Muscle layer of colon (tissue), 2 donors: ENCODE measurements at regions not wholly inside any gene's neighbourhood (a gene's known extent, or its start where the extent isn't known, plus 50 kb on each side); places are given as distances from the start of the nearest gene placed in this dataset.

Experiments used
- H3K27ac ChIP-seq: one replicate; pipeline ENCODE4 v1.7.0; 2013; ENCODE audit warnings: low read depth, mild to moderate bottlenecking, low read length, moderate library complexity
- H3K27me3 ChIP-seq, 2 donors: one replicate each; pipeline ENCODE4 v1.7.0; 2013; ENCODE audit warnings: low read length in 2 of 2, mild to moderate bottlenecking in 2 of 2; ENCODE audit not compliant: insufficient read depth in 2 of 2, control insufficient read depth in 1 of 2
- H3K36me3 ChIP-seq: one replicate; pipeline ENCODE4 v1.7.0; 2013; ENCODE audit warnings: mild to moderate bottlenecking, low read length; ENCODE audit not compliant: insufficient read depth
- H3K4me1 ChIP-seq: one replicate; pipeline ENCODE4 v1.7.0; 2013; ENCODE audit warnings: mild to moderate bottlenecking, low read length; ENCODE audit not compliant: insufficient read depth
- H3K4me3 ChIP-seq, 2 donors: one replicate each; pipeline ENCODE4 v1.7.0; 2013; ENCODE audit warnings: low read length in 2 of 2, low read depth in 1 of 2, mild to moderate bottlenecking in 1 of 2, moderate library complexity in 1 of 2
- H3K9ac ChIP-seq: one replicate; pipeline ENCODE4 v1.7.0; 2013; ENCODE audit warnings: low read length
- H3K9me3 ChIP-seq: one replicate; pipeline ENCODE4 v1.7.0; 2013; ENCODE audit warnings: mild to moderate bottlenecking, low read length
- donor health status: abdominal sarcoma.
- donor health status: Adenocarcinoma of cecum.

DNA sequence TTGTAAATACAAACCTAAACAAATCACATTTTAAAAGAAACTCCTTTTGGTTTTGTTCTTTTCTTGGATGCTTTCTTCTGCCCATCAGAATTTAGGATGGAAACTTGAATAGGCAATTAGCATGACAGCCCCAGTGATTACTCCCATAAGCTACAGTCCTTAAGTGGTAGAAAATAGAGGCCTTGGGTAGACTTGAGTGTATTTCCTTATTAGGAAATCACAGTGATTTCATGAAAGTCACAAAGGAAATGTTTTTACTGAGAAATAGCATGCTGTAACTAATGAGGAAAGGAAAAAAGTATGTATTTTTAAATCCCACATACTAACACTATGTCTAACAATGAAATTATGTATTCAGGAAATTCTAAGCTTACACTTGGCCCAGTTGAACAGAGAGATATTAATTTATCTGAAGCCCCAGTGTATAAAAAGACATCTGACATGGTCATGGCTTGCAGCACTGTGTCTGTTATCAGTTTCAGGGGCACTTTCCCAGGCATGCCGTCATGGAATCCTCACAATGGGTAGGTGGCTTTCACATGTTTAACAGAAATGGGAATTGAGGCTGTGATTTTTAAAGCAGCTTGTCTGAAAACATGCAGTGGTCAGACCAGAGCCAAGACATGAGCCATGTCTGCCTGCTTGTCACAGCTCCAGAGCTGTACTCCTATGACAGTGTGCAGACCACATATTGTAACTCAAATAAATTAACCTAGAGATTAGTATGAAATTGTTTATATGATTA is 79.7 kb upstream of the TRIB2 start:
- Histone ChIP-seq H3K9ac (no peak overlapping the region), H3K9me3 (no peaks in the 10 kb centered on the region)

DNA sequence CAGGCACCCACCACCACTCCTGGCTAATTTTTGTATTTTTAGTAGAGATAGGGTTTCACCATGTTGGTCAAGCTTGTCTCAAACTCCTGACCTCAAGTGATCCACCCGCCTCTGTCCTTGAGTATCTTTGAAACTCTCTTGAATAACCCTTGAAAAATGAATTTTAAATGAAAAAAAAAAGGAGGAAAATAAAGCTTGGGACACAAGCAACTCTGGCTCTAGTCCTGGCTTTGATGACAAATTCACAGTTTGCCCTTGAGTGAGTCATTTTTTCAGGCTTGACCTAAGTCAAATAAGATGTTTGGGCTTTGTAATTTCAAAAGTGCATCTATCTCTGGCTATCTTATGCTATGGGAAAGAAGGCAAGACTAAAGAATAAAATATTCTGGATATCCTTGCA is 79.0 kb upstream of the TRIB2 start:
- H3K4me3 ChIP-seq = no peak overlapping the region
- no peak overlapping the region for H3K9ac ChIP-seq
- no peaks in the 10 kb centered on the region for H3K27me3 ChIP-seq
- no peak overlapping the region for H3K27ac ChIP-seq
- H3K9me3 ChIP-seq = no peaks in the 10 kb centered on the region
- no peaks in the 10 kb centered on the region for H3K36me3 ChIP-seq
- peaks cover 12% of the 10 kb centered on the region for H3K4me1 ChIP-seq

More for the DNA sequence above, 79.7 kb upstream of the TRIB2 start:
- peak overlapping the region; percentile 6 for H3K27ac ChIP-seq
- H3K4me3 ChIP-seq = no peak overlapping the region
- peaks cover 12% of the 10 kb centered on the region for H3K4me1 ChIP-seq
- H3K36me3 ChIP-seq = no peaks in the 10 kb centered on the region
- H3K27me3 ChIP-seq = no peaks in the 10 kb centered on the region

- Histone ChIP-seq H3K9ac (no peak overlapping the region), H3K27ac (no peak overlapping the region), H3K9me3 (no peaks in the 10 kb centered on the region), H3K36me3 (no peaks in the 10 kb centered on the region), H3K4me1 (peaks cover 9% of the 10 kb centered on the region), H3K4me3 (no peak overlapping the region), H3K27me3 (no peaks in the 10 kb centered on the region)
Measured at GRCh38 chr2:12641441-12641840, 75.3 kb upstream of the TRIB2 start.

GRCh38 chr2:12642332-12642731 is 74.4 kb upstream of the TRIB2 start:
- Histone ChIP-seq H3K9ac (no peak overlapping the region), H3K4me1 (peaks cover under 1% of the 10 kb centered on the region), H3K27me3 (no peaks in the 10 kb centered on the region), H3K9me3 (no peaks in the 10 kb centered on the region), H3K27ac (no peak overlapping the region), H3K4me3 (no peak overlapping the region), H3K36me3 (no peaks in the 10 kb centered on the region)

- H3K9me3 ChIP-seq = no peaks in the 10 kb centered on the region
- H3K27me3 ChIP-seq = no peaks in the 10 kb centered on the region
- no peaks in the 10 kb centered on the region for H3K36me3 ChIP-seq
- H3K4me1 ChIP-seq = no peaks in the 10 kb centered on the region
- H3K4me3 ChIP-seq = no peak overlapping the region
- no peak overlapping the region for H3K9ac ChIP-seq
- no peak overlapping the region for H3K27ac ChIP-seq
Measured at GRCh38 chr2:12642859-12643258, 73.9 kb upstream of the TRIB2 start.

- Histone ChIP-seq H3K9ac (no peak overlapping the region), H3K4me1 (no peaks in the 10 kb centered on the region), H3K9me3 (no peaks in the 10 kb centered on the region), H3K27me3 (no peaks in the 10 kb centered on the region), H3K27ac (no peak overlapping the region), H3K4me3 (no peak overlapping the region), H3K36me3 (no peaks in the 10 kb centered on the region)
Measured at GRCh38 chr2:12649602-12650400, 66.9 kb upstream of the TRIB2 start.

DNA sequence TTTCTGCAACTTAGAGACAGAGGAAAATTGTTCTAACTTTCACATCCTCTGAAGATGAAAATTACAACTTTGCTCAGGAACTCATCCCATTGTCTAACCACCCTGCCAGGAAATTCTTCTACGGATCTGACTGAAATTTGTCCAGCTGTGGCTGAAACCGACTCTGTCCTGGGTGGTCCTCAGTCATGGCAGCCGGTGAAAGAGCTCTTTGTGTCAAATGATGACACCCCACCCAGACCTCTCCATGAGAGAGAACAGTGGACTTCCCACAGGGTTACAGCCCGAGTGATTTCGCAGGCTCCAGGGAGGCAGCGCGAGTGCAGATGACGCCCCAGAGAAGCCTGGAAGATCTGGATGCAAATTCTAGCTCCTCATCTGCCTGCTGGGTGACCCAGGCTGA is 65.1 kb upstream of the TRIB2 start:
- Histone ChIP-seq H3K4me1 (no peaks in the 10 kb centered on the region), H3K9ac (no peak overlapping the region), H3K4me3 (no peak overlapping the region), H3K27me3 (no peaks in the 10 kb centered on the region), H3K27ac (no peak overlapping the region), H3K9me3 (no peaks in the 10 kb centered on the region), H3K36me3 (no peaks in the 10 kb centered on the region)

DNA sequence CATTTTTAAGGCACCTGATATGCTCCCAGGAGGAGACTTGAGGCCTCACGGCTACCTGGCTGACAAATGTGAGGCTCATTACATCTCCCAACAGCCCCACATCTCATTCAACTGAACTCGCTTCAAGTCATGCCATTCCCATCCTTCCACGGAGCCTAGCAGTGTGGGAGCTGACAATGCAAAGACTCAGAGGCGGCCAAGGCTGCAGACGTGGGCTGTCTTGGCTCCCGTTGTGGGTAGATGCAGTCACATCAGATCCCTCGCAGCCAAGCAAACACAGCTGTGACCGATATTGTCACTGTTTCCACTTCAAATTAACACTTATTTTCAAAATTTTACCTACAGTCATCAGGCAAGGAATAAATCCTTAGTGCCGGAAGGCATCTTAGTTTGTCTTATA is 64.0 kb upstream of the TRIB2 start:
- H3K9ac ChIP-seq = no peak overlapping the region
- H3K27ac ChIP-seq = no peak overlapping the region
- no peaks in the 10 kb centered on the region for H3K4me1 ChIP-seq
- no peaks in the 10 kb centered on the region for H3K27me3 ChIP-seq
- no peaks in the 10 kb centered on the region for H3K9me3 ChIP-seq
- H3K4me3 ChIP-seq = no peak overlapping the region
- no peaks in the 10 kb centered on the region for H3K36me3 ChIP-seq

DNA sequence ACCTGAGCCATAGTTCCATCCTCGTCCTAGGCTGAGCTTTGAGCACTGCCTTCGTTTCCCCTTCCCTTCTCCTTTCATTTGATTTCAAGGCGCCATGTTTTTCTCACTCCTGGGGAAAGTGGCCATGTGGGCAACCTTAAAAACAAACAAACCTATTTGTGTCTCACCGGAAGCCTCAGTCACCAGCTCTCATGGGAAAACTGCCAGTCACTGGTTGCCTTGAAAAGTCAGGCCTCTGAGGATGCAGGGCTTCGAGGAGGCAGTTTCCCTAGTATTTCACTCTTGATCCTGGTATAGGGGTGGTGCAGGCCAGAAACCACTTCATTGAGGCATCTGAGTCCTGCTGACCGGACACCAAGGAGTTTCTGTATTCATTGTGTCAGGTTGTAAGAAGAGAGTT is 59.2 kb upstream of the TRIB2 start:
- Histone ChIP-seq H3K27ac (no peak overlapping the region), H3K4me1 (no peaks in the 10 kb centered on the region), H3K4me3 (no peak overlapping the region), H3K27me3 (no peaks in the 10 kb centered on the region), H3K36me3 (no peaks in the 10 kb centered on the region), H3K9ac (no peak overlapping the region), H3K9me3 (no peaks in the 10 kb centered on the region)

DNA sequence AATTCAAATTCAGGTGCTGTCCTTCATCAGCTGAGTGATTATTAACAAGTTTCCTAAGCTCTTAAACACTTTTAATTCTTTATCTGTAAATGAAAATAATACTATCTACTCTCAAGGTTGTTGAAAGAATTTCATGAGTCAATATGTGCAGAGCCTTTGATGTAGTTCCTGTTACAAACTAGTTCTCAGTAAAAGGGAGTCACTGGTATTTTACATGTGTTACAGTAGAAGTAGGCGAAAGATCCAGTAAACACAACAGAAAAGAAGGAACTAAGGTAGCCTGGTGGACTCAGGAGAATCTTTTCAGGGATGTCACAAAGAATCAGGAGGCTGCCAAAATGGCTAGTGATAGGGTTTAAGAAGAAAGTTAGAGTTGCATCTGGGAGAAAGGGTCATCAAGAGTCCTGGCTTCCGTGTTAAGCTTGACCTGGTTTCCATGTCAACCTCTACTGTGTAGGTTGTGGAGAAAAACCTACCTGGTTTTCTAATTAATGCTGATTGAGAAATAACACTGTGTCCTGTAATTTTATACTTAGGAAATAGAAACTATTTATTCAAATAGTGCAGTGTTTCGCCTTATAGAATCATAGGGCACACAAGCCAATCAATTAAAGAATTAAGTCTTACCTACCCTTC is 58.3 kb upstream of the TRIB2 start:
- H3K9me3 ChIP-seq = no peaks in the 10 kb centered on the region
- no peak overlapping the region for H3K27ac ChIP-seq
- no peak overlapping the region for H3K4me3 ChIP-seq
- no peaks in the 10 kb centered on the region for H3K4me1 ChIP-seq
- no peaks in the 10 kb centered on the region for H3K36me3 ChIP-seq
- no peaks in the 10 kb centered on the region for H3K27me3 ChIP-seq
- H3K9ac ChIP-seq = no peak overlapping the region

GRCh38 chr2:12661489-12661888 is 55.2 kb upstream of the TRIB2 start:
- Histone ChIP-seq H3K4me1 (no peaks in the 10 kb centered on the region), H3K36me3 (no peaks in the 10 kb centered on the region), H3K4me3 (no peak overlapping the region), H3K9me3 (no peaks in the 10 kb centered on the region), H3K9ac (no peak overlapping the region), H3K27me3 (no peaks in the 10 kb centered on the region), H3K27ac (no peak overlapping the region)
